Adrenal gland (tissue), 5 donors: ENCODE measurements at regions not wholly inside any gene's neighbourhood (a gene's known extent, or its start where the extent isn't known, plus 50 kb on each side); places are given as distances from the start of the nearest gene placed in this dataset.

ENCODE experiments used
- POLR2A ChIP-seq, 2 donors: fragments of 450-650 bp; IDR thresholded peaks; one replicate each; pipeline ENCODE4 v1.6.1; 2017; ENCODE audit warnings: antibody characterized with exemption in 2 of 2, mild to moderate bottlenecking in 2 of 2, moderate library complexity in 1 of 2
- TF ChIP-seq, protein P1 (sequence below), 6 experiments: fragments of 450-650 bp in 4 of 6; fragments of 200-600 bp in 2 of 6; sonication (generic) in 1 of 6; IDR thresholded peaks; 1 replicate in 5 of 6; 2 replicates in 1 of 6; pipeline versions ENCODE4 v1.5.1 to v1.8.0; 2016 to 2021; ENCODE audit warnings: antibody characterized with exemption in 6 of 6, mild to moderate bottlenecking in 2 of 6, moderate library complexity in 1 of 6
- donor health status: DM: no; HTN: no; CAD: no.

DNA sequence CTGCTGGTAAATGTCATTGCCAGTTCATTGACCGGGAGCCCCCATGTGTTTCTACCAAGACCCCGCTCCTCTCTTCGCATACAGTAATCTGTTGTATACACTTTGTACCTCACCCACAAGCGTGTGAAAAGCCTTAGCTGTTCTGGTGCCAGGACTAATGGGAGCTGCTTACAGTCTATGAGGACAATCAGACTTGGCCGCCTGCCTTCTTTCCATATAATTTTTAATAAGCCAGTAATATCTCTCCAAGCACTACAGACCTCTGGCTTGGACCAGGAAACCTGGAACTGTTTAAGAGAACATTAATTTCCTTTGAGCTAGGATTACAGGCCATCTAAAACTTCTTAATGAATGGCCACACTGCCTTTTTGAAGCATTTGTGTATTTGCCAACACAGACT, 149.7 kb upstream of the MSX1 start:
- TF ChIP-seq, protein P1, sequence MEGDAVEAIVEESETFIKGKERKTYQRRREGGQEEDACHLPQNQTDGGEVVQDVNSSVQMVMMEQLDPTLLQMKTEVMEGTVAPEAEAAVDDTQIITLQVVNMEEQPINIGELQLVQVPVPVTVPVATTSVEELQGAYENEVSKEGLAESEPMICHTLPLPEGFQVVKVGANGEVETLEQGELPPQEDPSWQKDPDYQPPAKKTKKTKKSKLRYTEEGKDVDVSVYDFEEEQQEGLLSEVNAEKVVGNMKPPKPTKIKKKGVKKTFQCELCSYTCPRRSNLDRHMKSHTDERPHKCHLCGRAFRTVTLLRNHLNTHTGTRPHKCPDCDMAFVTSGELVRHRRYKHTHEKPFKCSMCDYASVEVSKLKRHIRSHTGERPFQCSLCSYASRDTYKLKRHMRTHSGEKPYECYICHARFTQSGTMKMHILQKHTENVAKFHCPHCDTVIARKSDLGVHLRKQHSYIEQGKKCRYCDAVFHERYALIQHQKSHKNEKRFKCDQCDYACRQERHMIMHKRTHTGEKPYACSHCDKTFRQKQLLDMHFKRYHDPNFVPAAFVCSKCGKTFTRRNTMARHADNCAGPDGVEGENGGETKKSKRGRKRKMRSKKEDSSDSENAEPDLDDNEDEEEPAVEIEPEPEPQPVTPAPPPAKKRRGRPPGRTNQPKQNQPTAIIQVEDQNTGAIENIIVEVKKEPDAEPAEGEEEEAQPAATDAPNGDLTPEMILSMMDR (IDR thresholded peaks at IDR 0.05), result no peak
- no peak for TF ChIP-seq POLR2A (IDR thresholded peaks at IDR 0.05)
